HG02938 (cell line): ENCODE measurements at regions not wholly inside any gene's neighbourhood (a gene's known extent, or its start where the extent isn't known, plus 50 kb on each side); places are given as distances from the start of the nearest gene placed in this dataset.

ENCODE experiments used
- ATAC-seq: cut with Tn5 transposase; IDR thresholded peaks from one replicate; pipeline ENCODE4 v1.9.1; 2021; ENCODE audit warnings: mild to moderate bottlenecking, moderate library complexity; ENCODE audit not compliant: unreplicated experiment

- ATAC-seq = no peak
Observed at GRCh38 chr4:123956204-123956603, 559.6 kb downstream of the SPRY1 start.

GRCh38 chr4:123966990-123967769 lies 570.6 kb downstream of the SPRY1 start:
- ATAC-seq = no peak

GRCh38 chr4:123972031-123972430 lies 575.4 kb downstream of the SPRY1 start:
- no peak for ATAC-seq

- no peak for ATAC-seq
Observed at GRCh38 chr4:123974386-123975149, 578.0 kb downstream of the SPRY1 start.

- no peak for ATAC-seq
Observed at GRCh38 chr4:123976285-123976684, 579.7 kb downstream of the SPRY1 start.

GRCh38 chr4:123976819-123977218 lies 580.2 kb downstream of the SPRY1 start:
- no peak for ATAC-seq

- ATAC-seq = no peak
Observed at GRCh38 chr4:123977641-123978081, 581.1 kb downstream of the SPRY1 start.

- ATAC-seq = no peak
Observed at GRCh38 chr4:123978637-123979036, 582.0 kb downstream of the SPRY1 start.

GRCh38 chr4:123980736-123981300 lies 584.2 kb downstream of the SPRY1 start:
- ATAC-seq = no peak

GRCh38 chr4:123984886-123985285 lies 588.3 kb downstream of the SPRY1 start:
- ATAC-seq = no peak

GRCh38 chr4:123986268-123986798 lies 589.7 kb downstream of the SPRY1 start:
- ATAC-seq = no peak

GRCh38 chr4:123987408-123987807 lies 590.8 kb downstream of the SPRY1 start:
- no peak for ATAC-seq

GRCh38 chr4:123990310-123990870 lies 593.8 kb downstream of the SPRY1 start:
- no peak for ATAC-seq

- ATAC-seq = no peak
Observed at GRCh38 chr4:123994917-123995316, 598.3 kb downstream of the SPRY1 start.

- no peak for ATAC-seq
Observed at GRCh38 chr4:123995936-123996335, 599.3 kb downstream of the SPRY1 start.

GRCh38 chr4:123996718-123997510 lies 600.3 kb downstream of the SPRY1 start:
- ATAC-seq = no peak

GRCh38 chr4:123997776-123998449 lies 601.3 kb downstream of the SPRY1 start:
- ATAC-seq = no peak

GRCh38 chr4:124000233-124000632 lies 603.6 kb downstream of the SPRY1 start:
- no peak for ATAC-seq

- no peak for ATAC-seq
Observed at GRCh38 chr4:124015766-124016165, 619.2 kb downstream of the SPRY1 start.
